HG03442 (cell line): ENCODE measurements at regions not wholly inside any gene's neighbourhood (a gene's known extent, or its start where the extent isn't known, plus 50 kb on each side); places are given as distances from the start of the nearest gene placed in this dataset.

Experiments
- ATAC-seq: cut with Tn5 transposase; IDR thresholded peaks from one replicate; pipeline ENCODE4 v1.9.1; 2021; ENCODE audit warnings: mild to moderate bottlenecking, moderate library complexity; ENCODE audit not compliant: unreplicated experiment

GRCh38 chr1:56197946-56198345 lies 381.4 kb downstream of the PLPP3 start:
- no peak for ATAC-seq

DNA sequence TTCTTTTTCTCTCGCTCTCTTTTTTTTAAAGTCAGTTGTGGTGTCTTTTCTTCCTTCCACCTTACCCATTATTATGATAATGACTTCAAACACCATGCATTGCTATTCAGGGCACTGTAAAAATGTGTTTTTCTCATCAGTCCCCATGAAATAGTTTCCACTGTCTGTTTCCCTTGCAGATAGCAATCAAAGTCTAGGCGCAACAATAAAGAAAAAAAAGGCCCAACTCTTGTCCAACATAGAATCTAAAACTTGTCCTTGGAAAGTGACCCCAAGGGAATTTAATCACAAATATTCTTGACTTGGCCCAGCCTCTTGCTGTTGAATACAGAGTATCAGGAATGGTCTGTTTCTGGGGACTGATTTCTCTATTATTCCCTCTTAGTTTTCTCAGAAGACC lies 382.5 kb downstream of the PLPP3 start:
- no peak for ATAC-seq

GRCh38 chr1:56194701-56195300 lies 384.6 kb downstream of the PLPP3 start:
- no peak for ATAC-seq

- ATAC-seq, result no peak
Observed at GRCh38 chr1:56193656-56194055, 385.7 kb downstream of the PLPP3 start.

DNA sequence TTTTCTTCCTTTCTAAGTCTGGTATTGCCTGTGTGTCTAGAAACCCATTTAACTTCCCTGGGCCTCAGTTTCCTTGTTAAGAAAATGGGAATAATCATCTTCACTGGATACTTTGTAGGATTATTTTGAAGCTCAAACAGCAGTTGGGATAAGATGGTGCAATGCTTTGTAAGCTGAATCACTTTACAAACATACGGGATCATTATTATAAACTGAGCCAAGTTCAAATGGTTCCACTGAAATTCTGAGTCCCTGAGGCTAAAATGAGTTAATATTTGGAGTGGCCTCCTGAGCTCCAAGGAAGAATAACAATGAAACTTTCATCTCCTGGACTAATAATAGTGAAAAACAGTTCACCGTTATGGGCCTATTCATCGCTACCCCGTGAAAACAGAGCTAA lies 388.0 kb downstream of the PLPP3 start:
- ATAC-seq, result no peak

GRCh38 chr1:56190806-56191365 lies 388.5 kb downstream of the PLPP3 start:
- no peak for ATAC-seq

- ATAC-seq, result no peak
Observed at GRCh38 chr1:56189946-56190805, 389.2 kb downstream of the PLPP3 start.

GRCh38 chr1:56189454-56189853 lies 389.9 kb downstream of the PLPP3 start:
- no peak for ATAC-seq

GRCh38 chr1:56188855-56189254 lies 390.5 kb downstream of the PLPP3 start:
- no peak for ATAC-seq

GRCh38 chr1:56188221-56188620 lies 391.1 kb downstream of the PLPP3 start:
- ATAC-seq, result no peak

- ATAC-seq, result no peak
Observed at GRCh38 chr1:56187405-56187804, 392.0 kb downstream of the PLPP3 start.

GRCh38 chr1:56185493-56185892 lies 393.9 kb downstream of the PLPP3 start:
- no peak for ATAC-seq

GRCh38 chr1:56183151-56183550 lies 396.2 kb downstream of the PLPP3 start:
- no peak for ATAC-seq

- no peak for ATAC-seq
Observed at GRCh38 chr1:56180520-56181190, 398.7 kb downstream of the PLPP3 start.

- ATAC-seq, result no peak
Observed at GRCh38 chr1:56179543-56179942, 399.8 kb downstream of the PLPP3 start.

- ATAC-seq, result no peak
Observed at GRCh38 chr1:56175211-56175610, 404.2 kb downstream of the PLPP3 start.

- no peak for ATAC-seq
Observed at GRCh38 chr1:56174176-56174885, 405.0 kb downstream of the PLPP3 start.

DNA sequence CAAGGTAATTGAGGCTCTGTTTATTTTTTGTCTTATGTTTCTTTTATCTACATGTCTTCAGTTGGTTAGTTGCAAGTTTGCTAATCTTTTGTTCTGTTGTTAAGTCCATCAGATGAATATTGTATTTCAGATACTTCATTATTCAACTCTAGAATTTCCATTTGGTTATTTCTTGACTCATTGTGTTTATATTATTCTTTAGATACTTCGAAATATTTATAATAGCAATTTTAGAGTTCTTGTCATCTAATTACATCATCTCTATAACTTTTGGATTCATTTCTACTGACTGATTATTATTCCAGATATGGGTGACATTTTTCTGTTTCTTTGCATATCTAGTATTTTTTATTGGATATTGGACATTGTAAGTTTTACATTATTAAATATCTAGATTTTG lies 405.6 kb downstream of the PLPP3 start:
- ATAC-seq, result no peak

DNA sequence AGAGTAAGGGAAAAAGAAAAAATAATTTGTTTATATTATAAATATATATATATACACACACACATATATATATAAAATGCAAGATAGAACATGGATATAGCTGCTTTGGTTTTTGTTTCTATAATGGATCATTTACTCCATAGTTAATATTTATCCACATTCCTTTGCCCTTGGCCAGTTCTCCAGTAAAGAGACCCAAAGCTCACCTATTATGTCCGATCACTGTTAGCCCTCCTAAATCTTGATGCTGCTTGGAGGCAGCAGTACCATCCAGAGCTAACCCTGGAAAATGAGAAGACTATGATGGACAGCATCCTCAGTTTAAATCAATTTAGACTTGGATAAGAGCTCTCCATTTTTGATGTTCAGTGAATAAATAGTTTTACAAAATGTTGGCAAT lies 407.7 kb downstream of the PLPP3 start:
- no peak for ATAC-seq

- ATAC-seq, result no peak
Observed at GRCh38 chr1:56170784-56171320, 408.5 kb downstream of the PLPP3 start.

- no peak for ATAC-seq
Observed at GRCh38 chr1:56169856-56170255, 409.5 kb downstream of the PLPP3 start.
